ENCODE measurements at regions not wholly inside any gene's neighbourhood (a gene's known extent, or its start where the extent isn't known, plus 50 kb on each side); places are given as distances from the start of the nearest gene placed in this dataset.

DNA sequence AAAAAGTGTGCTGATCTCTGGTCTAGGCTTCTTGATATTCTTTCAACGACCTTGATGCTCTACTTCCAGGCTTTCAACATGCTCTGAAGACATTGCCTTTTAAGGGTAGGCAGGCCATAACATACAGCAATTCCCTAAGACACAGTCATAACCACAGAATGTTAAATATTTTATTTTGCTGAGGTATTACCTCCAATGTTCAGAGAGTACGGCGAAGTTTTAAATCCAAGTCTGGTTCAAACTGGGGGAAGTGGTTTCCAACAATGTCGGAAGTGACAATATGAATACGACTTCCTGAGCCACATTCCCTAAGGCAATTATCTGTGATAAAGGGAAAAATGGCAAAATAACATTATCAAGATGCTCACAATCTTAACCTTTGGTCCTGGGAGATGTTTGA lies 1077.9 kb upstream of the PIK3C3 start:
- no peak for TF ChIP-seq ZNF274 (IDR thresholded peaks at IDR 0.05; ENCODE audit: low read depth, low read length)
- no peak for TF ChIP-seq YY1 (IDR thresholded peaks at IDR 0.05; ENCODE audit: insufficient read depth, insufficient read length)

Measured in NT2/D1 (cell line).